Gastroesophageal sphincter (tissue), 3 donors: ENCODE measurements at regions not wholly inside any gene's neighbourhood (a gene's known extent, or its start where the extent isn't known, plus 50 kb on each side); places are given as distances from the start of the nearest gene placed in this dataset.

ENCODE experiments used
- CTCF ChIP-seq, 4 experiments: fragments of 200-600 bp in 2 of 4; fragments of 450-650 bp in 2 of 4; sonication (generic) in 1 of 4; IDR thresholded peaks; one replicate each; pipeline ENCODE4 v1.5.1; 2017 to 2019; ENCODE audit warnings: antibody characterized with exemption in 4 of 4, mild to moderate bottlenecking in 2 of 4, moderate library complexity in 2 of 4
- EP300 ChIP-seq: sonication (generic); formaldehyde crosslinking; IDR thresholded peaks from one replicate; pipeline ENCODE4 v1.6.1; 2017; ENCODE audit warnings: antibody characterized with exemption, mild to moderate bottlenecking
- POLR2A ChIP-seq, 2 donors: fragments of 450-650 bp; IDR thresholded peaks; one replicate each; pipeline ENCODE4 v1.6.1; 2017; ENCODE audit warnings: antibody characterized with exemption in 2 of 2, mild to moderate bottlenecking in 2 of 2, moderate library complexity in 1 of 2
- POLR2AphosphoS5 ChIP-seq: sonication (generic); formaldehyde crosslinking; IDR thresholded peaks from one replicate; pipeline ENCODE4 v1.6.1; 2017; ENCODE audit warnings: antibody characterized with exemption

GRCh38 chr15:62264196-62264595 is 99.1 kb upstream of the C2CD4B start:
- TF ChIP-seq CTCF (IDR thresholded peaks at IDR 0.05) (no peak), POLR2A (IDR thresholded peaks at IDR 0.05) (no peak), EP300 (no peak), POLR2AphosphoS5 (no peak)
